Loucy (cell line): ENCODE measurements at regions not wholly inside any gene's neighbourhood (a gene's known extent, or its start where the extent isn't known, plus 50 kb on each side); places are given as distances from the start of the nearest gene placed in this dataset.

ENCODE experiments used
- H2AFZ ChIP-seq: fragments of 200-600 bp; sonication (generic); 2 replicates; pipeline ENCODE4 v1.6.0; 2016; ENCODE audit warnings: antibody characterized with exemption, mild to moderate bottlenecking, low read length, moderate library complexity
- H3F3A ChIP-seq: fragments of 200-600 bp; 2 replicates; pipeline ENCODE4 v1.6.0; 2016; ENCODE audit warnings: antibody characterized with exemption, low read depth, mild to moderate bottlenecking
- H3K27me3 ChIP-seq: fragments of 200-600 bp; sonication (generic); 2 replicates; pipeline ENCODE4 v1.6.1; 2014; ENCODE audit warnings: low read length, mild to moderate bottlenecking; ENCODE audit not compliant: insufficient read depth, poor library complexity, severe bottlenecking
- H3K36me3 ChIP-seq: fragments of 200-600 bp; sonication (generic); 2 replicates; pipeline ENCODE4 v1.6.1; 2016; ENCODE audit warnings: low read length; ENCODE audit not compliant: insufficient read depth
- H3K4me1 ChIP-seq: fragments of 200-600 bp; sonication (generic); 2 replicates; pipeline ENCODE4 v1.5.1; 2014; ENCODE audit warnings: low read length, mild to moderate bottlenecking; ENCODE audit not compliant: insufficient read depth, poor library complexity, severe bottlenecking
- H3K4me2 ChIP-seq: fragments of 200-600 bp; sonication (generic); 2 replicates; pipeline ENCODE4 v1.6.0; 2014; ENCODE audit warnings: antibody characterized with exemption, low read length, low read depth, mild to moderate bottlenecking; ENCODE audit not compliant: poor library complexity, severe bottlenecking
- H3K4me3 ChIP-seq: fragments of 200-600 bp; sonication (generic); 2 replicates; pipeline ENCODE4 v1.5.1; 2014; ENCODE audit warnings: low read length, mild to moderate bottlenecking, mixed read lengths; ENCODE audit not compliant: poor library complexity, severe bottlenecking
- H3K79me2 ChIP-seq: fragments of 200-600 bp; sonication (generic); 2 replicates; pipeline ENCODE4 v1.6.1; 2014; ENCODE audit warnings: low read length; ENCODE audit not compliant: insufficient read depth
- H3K9ac ChIP-seq: fragments of 200-600 bp; sonication (generic); 2 replicates; pipeline ENCODE4 v1.6.0; 2014; ENCODE audit warnings: mild to moderate bottlenecking, low read depth, low read length, moderate library complexity; ENCODE audit not compliant: poor library complexity, severe bottlenecking
- H3K9me2 ChIP-seq: fragments of 200-600 bp; sonication (generic); replicated peaks from 2 replicates; pipeline ENCODE4 v1.6.1; 2016; ENCODE audit warnings: low read depth, low read length, mixed read lengths
- H3K9me3 ChIP-seq: fragments of 200-600 bp; sonication (generic); 2 replicates; pipeline ENCODE4 v1.6.1; 2014; ENCODE audit warnings: mild to moderate bottlenecking, antibody characterized with exemption, low read length, low read depth; ENCODE audit not compliant: insufficient read depth
- H4K20me1 ChIP-seq: fragments of 200-600 bp; sonication (generic); 2 replicates; pipeline ENCODE4 v1.6.0; 2014; ENCODE audit warnings: antibody characterized with exemption, low read length, mild to moderate bottlenecking; ENCODE audit not compliant: insufficient read depth, poor library complexity, severe bottlenecking
- CTCF ChIP-seq: fragments of 200-600 bp; sonication (generic); conservative IDR thresholded peaks from 2 replicates; pipeline ENCODE4 v1.5.1; 2014; ENCODE audit warnings: mild to moderate bottlenecking, antibody characterized with exemption, low read length
- EZH2phosphoT487 ChIP-seq: fragments of 200-600 bp; IDR thresholded peaks from 2 replicates; pipeline ENCODE4 v1.6.1; 2018; ENCODE audit warnings: antibody characterized with exemption, mild to moderate bottlenecking, moderate library complexity, borderline replicate concordance

- Histone ChIP-seq H3F3A (no peaks in the 10 kb centered on the region), H3K4me1 (no peaks in the 10 kb centered on the region), H3K9me3 (no peaks in the 10 kb centered on the region), H4K20me1 (no peaks in the 10 kb centered on the region), H3K36me3 (no peaks in the 10 kb centered on the region), H2AFZ (no peak overlapping the region), H3K27me3 (no peaks in the 10 kb centered on the region), H3K4me2 (no peak overlapping the region), H3K9ac (no peak overlapping the region), H3K9me2 (no peaks in the 10 kb centered on the region), H3K4me3 (no peak overlapping the region), H3K79me2 (no peaks in the 10 kb centered on the region)
- TF ChIP-seq EZH2phosphoT487 (no peak), CTCF (no peak)
Measured at GRCh38 chr2:66649006-66649405, 214.1 kb downstream of the MEIS1 start.

GRCh38 chr2:66651295-66651694, 216.4 kb downstream of the MEIS1 start:
- no peak overlapping the region for H2AFZ ChIP-seq
- no peaks in the 10 kb centered on the region for H3K4me1 ChIP-seq

GRCh38 chr2:66660804-66661203, 225.9 kb downstream of the MEIS1 start:
- H3K4me3 ChIP-seq = no peak overlapping the region
- no peaks in the 10 kb centered on the region for H3F3A ChIP-seq
- no peaks in the 10 kb centered on the region for H3K36me3 ChIP-seq
- TF ChIP-seq CTCF (no peak), EZH2phosphoT487 (no peak)
- no peaks in the 10 kb centered on the region for H3K79me2 ChIP-seq
- H3K9ac ChIP-seq = no peak overlapping the region
- H3K9me3 ChIP-seq = no peaks in the 10 kb centered on the region
- H3K4me1 ChIP-seq = no peaks in the 10 kb centered on the region
- no peaks in the 10 kb centered on the region for H3K27me3 ChIP-seq
- H2AFZ ChIP-seq = no peak overlapping the region
- no peak overlapping the region for H3K4me2 ChIP-seq
- no peaks in the 10 kb centered on the region for H4K20me1 ChIP-seq
- H3K9me2 ChIP-seq = no peaks in the 10 kb centered on the region

More at GRCh38 chr2:66651295-66651694, 216.4 kb downstream of the MEIS1 start:
- Histone ChIP-seq H3K9me2 (no peaks in the 10 kb centered on the region), H4K20me1 (no peaks in the 10 kb centered on the region), H3K79me2 (no peaks in the 10 kb centered on the region), H3K27me3 (no peaks in the 10 kb centered on the region), H3K4me3 (no peak overlapping the region), H3K9ac (no peak overlapping the region), H3K9me3 (no peaks in the 10 kb centered on the region), H3K36me3 (no peaks in the 10 kb centered on the region), H3K4me2 (no peak overlapping the region), H3F3A (no peaks in the 10 kb centered on the region)
- TF ChIP-seq CTCF (no peak), EZH2phosphoT487 (no peak)
